Neural progenitor cell (in vitro differentiated cells): ENCODE measurements at regions not wholly inside any gene's neighbourhood (a gene's known extent, or its start where the extent isn't known, plus 50 kb on each side); places are given as distances from the start of the nearest gene placed in this dataset.
A peak's percentile ranks its signal among the peaks of the same experiment; 100 is the strongest.

Experiments
- DNase-seq: peaks from one replicate; pipeline ENCODE4 v3.0.0-alpha.2; 2016; ENCODE audit warnings: low spot score
- H2AFZ ChIP-seq: fragments of 200-600 bp; sonication (generic); replicated peaks from 2 replicates; pipeline ENCODE4 v1.6.1; 2016; ENCODE audit warnings: antibody characterized with exemption
- H3F3A ChIP-seq: fragments of 200-600 bp; sonication (generic); 2 replicates; pipeline ENCODE4 v1.6.1; 2016; ENCODE audit warnings: antibody characterized with exemption, low read depth
- H3K27ac ChIP-seq: fragments of 200-600 bp; sonication (generic); 2 replicates; pipeline ENCODE4 v1.5.1; 2016; ENCODE audit warnings: mild to moderate bottlenecking
- H3K27me3 ChIP-seq: fragments of 200-600 bp; sonication (generic); 2 replicates; pipeline ENCODE4 v1.6.1; 2016; ENCODE audit warnings: mild to moderate bottlenecking, moderate library complexity
- H3K36me3 ChIP-seq: fragments of 200-600 bp; sonication (generic); 2 replicates; pipeline ENCODE4 v1.5.1; 2016
- H3K4me1 ChIP-seq: fragments of 200-600 bp; sonication (generic); 2 replicates; pipeline ENCODE4 v1.6.1; 2016; ENCODE audit warnings: mixed run types
- H3K4me2 ChIP-seq: fragments of 200-600 bp; sonication (generic); 2 replicates; pipeline ENCODE4 v1.6.1; 2016
- H3K4me3 ChIP-seq: fragments of 200-600 bp; sonication (generic); 2 replicates; pipeline ENCODE4 v1.5.1; 2016
- H3K79me2 ChIP-seq: fragments of 200-600 bp; sonication (generic); 2 replicates; pipeline ENCODE4 v1.6.1; 2016; ENCODE audit warnings: low read depth
- H3K9ac ChIP-seq: fragments of 200-600 bp; sonication (generic); 2 replicates; pipeline ENCODE4 v1.6.1; 2016
- H3K9me3 ChIP-seq: fragments of 200-600 bp; sonication (generic); 2 replicates; pipeline ENCODE4 v1.5.1; 2016; ENCODE audit warnings: low read depth
- H4K20me1 ChIP-seq: fragments of 200-600 bp; sonication (generic); 2 replicates; pipeline ENCODE4 v1.6.1; 2016; ENCODE audit warnings: low read depth
- H3K27ac Mint-ChIP-seq: 3 replicates; pipeline ENCODE4 v1.8.0; 2021; ENCODE audit warnings: mixed read lengths
- H3K27me3 Mint-ChIP-seq: 2 replicates; pipeline ENCODE4 v1.8.0; 2022; ENCODE audit warnings: low read depth, mild to moderate bottlenecking, inconsistent platforms, moderate library complexity, mixed read lengths; ENCODE audit not compliant: insufficient read depth
- H3K36me3 Mint-ChIP-seq: 3 replicates; pipeline ENCODE4 v1.8.0; 2021; ENCODE audit warnings: mixed read lengths
- H3K4me1 Mint-ChIP-seq: 3 replicates; pipeline ENCODE4 v1.8.0; 2021; ENCODE audit warnings: mixed read lengths
- H3K4me3 Mint-ChIP-seq: 3 replicates; pipeline ENCODE4 v1.8.0; 2021; ENCODE audit warnings: mild to moderate bottlenecking, moderate library complexity, mixed read lengths
- H3K9me3 Mint-ChIP-seq: 3 replicates; pipeline ENCODE4 v1.8.0; 2020; ENCODE audit warnings: mixed read lengths
- EZH2 ChIP-seq: fragments of 200-600 bp; sonication (generic); IDR thresholded peaks from 2 replicates; pipeline ENCODE4 v1.6.1; 2017; ENCODE audit warnings: antibody characterized with exemption, mild to moderate bottlenecking, moderate library complexity
- EZH2phosphoT487 ChIP-seq: fragments of 200-600 bp; sonication (generic); IDR thresholded peaks from 2 replicates; pipeline ENCODE4 v1.6.1; 2017; ENCODE audit warnings: antibody characterized with exemption
- TF ChIP-seq, protein P1 (sequence below): fragments of 200-600 bp; sonication (generic); IDR thresholded peaks from 2 replicates; pipeline ENCODE4 v1.5.1; 2017; ENCODE audit warnings: antibody characterized with exemption, mild to moderate bottlenecking

DNA sequence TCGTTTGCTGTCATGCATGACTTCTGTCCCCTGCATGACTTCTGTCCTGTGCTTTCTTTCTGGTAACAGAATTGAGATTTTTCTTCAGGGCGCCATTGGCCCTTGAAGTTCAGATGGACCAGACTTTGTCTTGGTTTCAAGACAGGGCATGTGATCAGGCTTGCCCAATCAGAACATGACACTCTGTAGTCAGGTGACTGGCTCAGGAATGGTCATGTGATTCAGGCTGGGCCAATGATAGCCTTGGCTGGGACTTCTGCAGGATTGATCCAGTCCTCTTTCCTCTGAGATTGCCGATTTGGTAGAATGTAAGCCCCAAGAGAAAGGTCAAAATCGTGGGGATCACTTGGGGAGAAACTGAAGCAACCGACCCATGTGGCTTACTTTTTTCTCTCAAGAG is 90.5 kb upstream of the ALX4 start:
- peak overlapping the region; percentile 13 for H2AFZ ChIP-seq
- H3K4me2 ChIP-seq = no peak overlapping the region
- H3K27me3 ChIP-seq = no peaks in the 10 kb centered on the region
- H3K9ac ChIP-seq = no peak overlapping the region
- no peaks in the 10 kb centered on the region for H3K79me2 ChIP-seq
- Mint-ChIP-seq H3K9me3 (peaks cover 5% of the 10 kb centered on the region), H3K4me3 (no peak overlapping the region), H3K27me3 (peaks cover 7% of the 10 kb centered on the region), H3K36me3 (no peaks in the 10 kb centered on the region), H3K4me1 (peaks cover 6% of the 10 kb centered on the region), H3K27ac (no peak overlapping the region)
- TF ChIP-seq EZH2phosphoT487 (no peak), EZH2 (no peak)
- TF ChIP-seq, protein P1, sequence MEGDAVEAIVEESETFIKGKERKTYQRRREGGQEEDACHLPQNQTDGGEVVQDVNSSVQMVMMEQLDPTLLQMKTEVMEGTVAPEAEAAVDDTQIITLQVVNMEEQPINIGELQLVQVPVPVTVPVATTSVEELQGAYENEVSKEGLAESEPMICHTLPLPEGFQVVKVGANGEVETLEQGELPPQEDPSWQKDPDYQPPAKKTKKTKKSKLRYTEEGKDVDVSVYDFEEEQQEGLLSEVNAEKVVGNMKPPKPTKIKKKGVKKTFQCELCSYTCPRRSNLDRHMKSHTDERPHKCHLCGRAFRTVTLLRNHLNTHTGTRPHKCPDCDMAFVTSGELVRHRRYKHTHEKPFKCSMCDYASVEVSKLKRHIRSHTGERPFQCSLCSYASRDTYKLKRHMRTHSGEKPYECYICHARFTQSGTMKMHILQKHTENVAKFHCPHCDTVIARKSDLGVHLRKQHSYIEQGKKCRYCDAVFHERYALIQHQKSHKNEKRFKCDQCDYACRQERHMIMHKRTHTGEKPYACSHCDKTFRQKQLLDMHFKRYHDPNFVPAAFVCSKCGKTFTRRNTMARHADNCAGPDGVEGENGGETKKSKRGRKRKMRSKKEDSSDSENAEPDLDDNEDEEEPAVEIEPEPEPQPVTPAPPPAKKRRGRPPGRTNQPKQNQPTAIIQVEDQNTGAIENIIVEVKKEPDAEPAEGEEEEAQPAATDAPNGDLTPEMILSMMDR = no peak
- H3K36me3 ChIP-seq = no peaks in the 10 kb centered on the region
- no peaks in the 10 kb centered on the region for H3K4me1 ChIP-seq
- H3K4me3 ChIP-seq = no peak overlapping the region
- H3K9me3 ChIP-seq = no peaks in the 10 kb centered on the region
- H4K20me1 ChIP-seq = no peaks in the 10 kb centered on the region
- DNase-seq = no peak
- no peaks in the 10 kb centered on the region for H3F3A ChIP-seq
- no peak overlapping the region for H3K27ac ChIP-seq

DNA sequence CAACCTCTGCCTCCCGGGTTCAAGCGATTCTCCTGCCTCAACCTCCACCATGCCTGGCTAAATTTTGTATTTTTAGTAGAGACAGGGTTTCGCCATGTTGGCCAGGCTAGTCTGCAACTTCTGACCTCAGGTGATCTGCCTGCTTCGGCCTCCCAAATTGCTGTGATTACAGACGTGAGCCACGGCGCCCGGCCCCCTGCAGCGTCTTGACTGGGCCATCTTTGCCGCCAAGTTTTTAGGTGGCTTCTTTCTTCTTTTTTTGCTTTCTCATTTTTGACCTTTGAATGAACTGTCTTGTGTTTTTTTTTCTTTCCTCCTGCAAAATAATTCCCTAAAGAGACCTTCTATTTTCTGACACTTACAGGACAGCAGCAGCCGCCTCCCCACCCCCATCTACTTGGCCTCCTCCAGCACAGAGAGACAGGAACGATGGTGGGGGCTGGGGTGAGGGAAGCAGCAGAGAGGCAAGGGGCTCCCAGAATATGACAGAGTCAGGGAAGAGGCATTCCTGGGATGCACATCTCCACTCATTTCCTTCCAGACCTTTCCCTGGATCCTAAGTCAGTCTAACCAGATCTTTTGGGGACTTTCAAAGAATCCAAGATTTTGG is 92.6 kb upstream of the ALX4 start:
- Histone ChIP-seq H3K79me2 (no peaks in the 10 kb centered on the region), H3K4me3 (no peak overlapping the region), H3K9me3 (no peaks in the 10 kb centered on the region), H3F3A (no peaks in the 10 kb centered on the region), H3K9ac (no peak overlapping the region), H3K36me3 (no peaks in the 10 kb centered on the region), H2AFZ (no peak overlapping the region), H4K20me1 (no peaks in the 10 kb centered on the region), H3K4me2 (no peak overlapping the region), H3K4me1 (no peaks in the 10 kb centered on the region), H3K27me3 (no peaks in the 10 kb centered on the region), H3K27ac (no peak overlapping the region)
- Mint-ChIP-seq H3K27ac (peak overlapping the region; percentile 44), H3K4me1 (peaks cover 11% of the 10 kb centered on the region), H3K36me3 (no peaks in the 10 kb centered on the region), H3K9me3 (no peaks in the 10 kb centered on the region), H3K4me3 (no peak overlapping the region), H3K27me3 (peaks cover 5% of the 10 kb centered on the region)
- no peak for DNase-seq
- TF ChIP-seq EZH2 (no peak), EZH2phosphoT487 (no peak)
- TF ChIP-seq, protein P1 = no peak

DNA sequence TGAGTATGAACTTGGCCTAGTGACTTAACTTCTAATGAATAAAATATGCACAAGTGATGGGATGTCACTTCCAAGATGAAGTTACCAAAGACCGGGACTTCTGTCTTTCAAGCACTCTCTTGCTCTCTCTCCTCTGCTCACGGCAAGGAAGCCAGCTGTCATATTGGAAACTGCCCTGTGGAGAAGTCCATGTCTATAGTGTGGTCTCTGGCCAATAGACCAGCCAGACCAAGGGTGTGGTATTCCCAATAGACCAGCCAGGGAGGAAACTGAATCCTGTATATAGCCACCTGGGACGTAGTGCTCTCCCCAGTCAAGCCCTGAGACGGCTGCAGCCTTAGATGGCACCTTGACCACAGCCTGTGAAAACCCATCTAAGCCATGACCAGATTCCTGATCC is 93.2 kb upstream of the ALX4 start:
- Histone ChIP-seq H3F3A (no peaks in the 10 kb centered on the region), H3K79me2 (no peaks in the 10 kb centered on the region), H3K9ac (no peak overlapping the region), H3K4me1 (no peaks in the 10 kb centered on the region), H3K4me2 (no peak overlapping the region), H3K4me3 (no peak overlapping the region), H3K9me3 (no peaks in the 10 kb centered on the region), H3K27me3 (no peaks in the 10 kb centered on the region), H2AFZ (no peak overlapping the region), H3K36me3 (no peaks in the 10 kb centered on the region), H4K20me1 (no peaks in the 10 kb centered on the region), H3K27ac (no peak overlapping the region)
- H3K27me3 Mint-ChIP-seq = peaks cover 7% of the 10 kb centered on the region
- TF ChIP-seq, protein P1 = no peak
- no peak for TF ChIP-seq EZH2phosphoT487
- no peak for TF ChIP-seq EZH2
- H3K9me3 Mint-ChIP-seq = no peaks in the 10 kb centered on the region
- H3K36me3 Mint-ChIP-seq = no peaks in the 10 kb centered on the region
- H3K4me3 Mint-ChIP-seq = no peak overlapping the region
- H3K27ac Mint-ChIP-seq = no peak overlapping the region
- peaks cover 15% of the 10 kb centered on the region for H3K4me1 Mint-ChIP-seq
- no peak for DNase-seq
